OCI-LY1 (cell line): ENCODE measurements at regions not wholly inside any gene's neighbourhood (a gene's known extent, or its start where the extent isn't known, plus 50 kb on each side); places are given as distances from the start of the nearest gene placed in this dataset.

ENCODE experiments used
- H2AFZ ChIP-seq: fragments of 200-600 bp; sonication (generic), shearing (Covaris generic); 2 replicates; pipeline ENCODE4 v1.6.0; 2014; ENCODE audit warnings: antibody characterized with exemption, mild to moderate bottlenecking, low read length
- H3F3A ChIP-seq: fragments of 200-600 bp; sonication (generic), shearing (Covaris generic); 2 replicates; pipeline ENCODE4 v1.6.0; 2014; ENCODE audit warnings: mild to moderate bottlenecking, antibody characterized with exemption, low read length, moderate library complexity; ENCODE audit not compliant: insufficient read depth
- H3K27ac ChIP-seq: fragments of 200-600 bp; sonication (generic); 2 replicates; pipeline ENCODE4 v1.5.1; 2014; ENCODE audit warnings: low read length, mixed run types, mild to moderate bottlenecking, low read depth; ENCODE audit not compliant: poor library complexity, severe bottlenecking
- H3K27me3 ChIP-seq: fragments of 200-600 bp; sonication (generic); 2 replicates; pipeline ENCODE4 v1.6.0; 2014; ENCODE audit warnings: antibody characterized with exemption, mild to moderate bottlenecking, low read length, moderate library complexity; ENCODE audit not compliant: insufficient read depth
- H3K36me3 ChIP-seq: fragments of 200-600 bp; sonication (generic); 2 replicates; pipeline ENCODE4 v1.6.1; 2014; ENCODE audit warnings: mild to moderate bottlenecking, antibody characterized with exemption, low read length, moderate library complexity, mixed read lengths; ENCODE audit not compliant: insufficient read depth
- H3K4me1 ChIP-seq: fragments of 200-600 bp; sonication (generic); 2 replicates; pipeline ENCODE4 v1.5.1; 2014; ENCODE audit warnings: mild to moderate bottlenecking, low read length, moderate library complexity; ENCODE audit not compliant: insufficient read depth, severe bottlenecking
- H3K4me2 ChIP-seq: fragments of 200-600 bp; sonication (generic), shearing (Covaris generic); 2 replicates; pipeline ENCODE4 v1.6.1; 2014; ENCODE audit warnings: low read length
- H3K4me3 ChIP-seq: fragments of 200-600 bp; sonication (generic); 2 replicates; pipeline ENCODE4 v1.5.1; 2014; ENCODE audit warnings: low read length, low read depth, mild to moderate bottlenecking, mixed read lengths; ENCODE audit not compliant: poor library complexity, severe bottlenecking
- H3K79me2 ChIP-seq: fragments of 200-600 bp; shearing (Covaris generic); 2 replicates; pipeline ENCODE4 v1.6.1; 2016; ENCODE audit warnings: mixed run types, low read length, mixed read lengths; ENCODE audit not compliant: insufficient read depth
- H3K9ac ChIP-seq: fragments of 200-600 bp; sonication (generic), shearing (Covaris generic); 2 replicates; pipeline ENCODE4 v1.6.1; 2014; ENCODE audit warnings: mild to moderate bottlenecking, low read length, mixed read lengths
- H3K9me2 ChIP-seq: fragments of 200-600 bp; sonication (generic), shearing (Covaris generic); 2 replicates; pipeline ENCODE4 v1.6.1; 2014; ENCODE audit warnings: low read depth, mild to moderate bottlenecking, low read length, mixed read lengths
- H3K9me3 ChIP-seq: fragments of 200-600 bp; shearing (Covaris generic); 2 replicates; pipeline ENCODE4 v1.6.1; 2014; ENCODE audit warnings: low read length, mixed read lengths
- H4K20me1 ChIP-seq: fragments of 200-600 bp; sonication (generic), shearing (Covaris generic); 2 replicates; pipeline ENCODE4 v1.6.0; 2016; ENCODE audit warnings: mild to moderate bottlenecking, low read length; ENCODE audit not compliant: insufficient read depth
- EZH2 ChIP-seq: fragments of 200-600 bp; sonication (generic), shearing (Covaris generic); IDR thresholded peaks from 2 replicates; pipeline ENCODE4 v1.8.0; 2017; ENCODE audit warnings: borderline replicate concordance, mixed run types, mild to moderate bottlenecking, antibody characterized with exemption, low read length, moderate library complexity, mixed read lengths
- TF ChIP-seq, protein P1 (sequence below): fragments of 200-600 bp; sonication (generic), shearing (Covaris generic); IDR thresholded peaks from 2 replicates; pipeline ENCODE4 v1.5.1; 2017; ENCODE audit warnings: mild to moderate bottlenecking, antibody characterized with exemption, low read length, moderate library complexity, mixed read lengths

DNA sequence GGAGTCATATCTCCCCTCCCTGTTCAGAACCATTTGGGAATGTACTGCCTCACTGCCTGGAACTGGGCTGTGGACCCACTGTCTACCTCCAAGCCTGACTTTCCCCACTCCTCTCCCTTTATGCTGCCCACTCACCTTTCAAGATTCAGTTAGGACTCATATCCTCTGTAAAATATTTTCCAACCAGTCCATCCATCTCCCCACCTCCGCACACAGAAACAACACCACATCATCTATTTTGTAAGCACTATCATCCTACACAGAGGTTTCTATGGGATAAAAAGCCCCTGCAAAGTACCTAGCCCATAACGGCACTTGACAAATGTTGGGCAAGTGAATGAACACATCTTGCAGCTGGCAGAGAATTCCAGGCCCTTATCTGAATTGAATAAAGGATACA, 250.8 kb downstream of the ANAPC1 start:
- no peak overlapping the region for H3K4me3 ChIP-seq

DNA sequence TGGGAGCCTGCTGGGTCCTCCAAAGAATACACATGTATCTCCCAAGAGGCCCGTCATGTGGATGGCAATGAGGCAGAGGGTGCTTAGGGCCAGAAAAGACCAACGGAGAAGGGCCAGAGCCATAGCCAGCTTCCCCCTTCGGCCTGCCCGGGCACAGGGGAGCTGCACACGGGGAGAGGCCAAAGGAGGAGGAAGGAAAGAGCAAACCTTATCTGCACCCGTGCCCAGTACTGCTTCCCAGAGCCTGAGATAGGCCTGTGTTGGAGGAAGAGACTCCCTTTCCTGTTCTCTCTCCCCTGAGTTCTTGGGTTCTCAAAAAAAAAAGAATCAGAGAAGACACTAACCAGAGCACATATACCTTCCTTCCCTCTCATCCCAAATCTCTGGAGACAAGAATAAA, 250.3 kb downstream of the ANAPC1 start:
- no peaks in the 10 kb centered on the region for H4K20me1 ChIP-seq
- H3K79me2 ChIP-seq = no peaks in the 10 kb centered on the region
- H3K4me2 ChIP-seq = no peak overlapping the region
- TF ChIP-seq, protein P1, sequence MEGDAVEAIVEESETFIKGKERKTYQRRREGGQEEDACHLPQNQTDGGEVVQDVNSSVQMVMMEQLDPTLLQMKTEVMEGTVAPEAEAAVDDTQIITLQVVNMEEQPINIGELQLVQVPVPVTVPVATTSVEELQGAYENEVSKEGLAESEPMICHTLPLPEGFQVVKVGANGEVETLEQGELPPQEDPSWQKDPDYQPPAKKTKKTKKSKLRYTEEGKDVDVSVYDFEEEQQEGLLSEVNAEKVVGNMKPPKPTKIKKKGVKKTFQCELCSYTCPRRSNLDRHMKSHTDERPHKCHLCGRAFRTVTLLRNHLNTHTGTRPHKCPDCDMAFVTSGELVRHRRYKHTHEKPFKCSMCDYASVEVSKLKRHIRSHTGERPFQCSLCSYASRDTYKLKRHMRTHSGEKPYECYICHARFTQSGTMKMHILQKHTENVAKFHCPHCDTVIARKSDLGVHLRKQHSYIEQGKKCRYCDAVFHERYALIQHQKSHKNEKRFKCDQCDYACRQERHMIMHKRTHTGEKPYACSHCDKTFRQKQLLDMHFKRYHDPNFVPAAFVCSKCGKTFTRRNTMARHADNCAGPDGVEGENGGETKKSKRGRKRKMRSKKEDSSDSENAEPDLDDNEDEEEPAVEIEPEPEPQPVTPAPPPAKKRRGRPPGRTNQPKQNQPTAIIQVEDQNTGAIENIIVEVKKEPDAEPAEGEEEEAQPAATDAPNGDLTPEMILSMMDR = no peak
- TF ChIP-seq EZH2 = no peak
- H3K27ac ChIP-seq = peak overlapping the region; percentile 22
- H3K4me1 ChIP-seq = peaks cover 25% of the 10 kb centered on the region
- peaks cover 31% of the 10 kb centered on the region for H3K9me3 ChIP-seq
- no peak overlapping the region for H2AFZ ChIP-seq
- H3K9me2 ChIP-seq = no peaks in the 10 kb centered on the region
- no peaks in the 10 kb centered on the region; the same call in 1 of the 2 replicates for H3K36me3 ChIP-seq
- H3K9ac ChIP-seq = no peak overlapping the region
- H3K4me3 ChIP-seq = no peak overlapping the region
- H3F3A ChIP-seq = no peaks in the 10 kb centered on the region
- no peaks in the 10 kb centered on the region for H3K27me3 ChIP-seq

More for the DNA sequence above, 250.8 kb downstream of the ANAPC1 start:
- Histone ChIP-seq H3K27ac (no peak overlapping the region), H3K9me2 (no peaks in the 10 kb centered on the region), H3K36me3 (no peaks in the 10 kb centered on the region; the same call in 1 of the 2 replicates), H3K27me3 (no peaks in the 10 kb centered on the region), H3K9me3 (peaks cover 32% of the 10 kb centered on the region), H3F3A (no peaks in the 10 kb centered on the region), H3K9ac (no peak overlapping the region), H4K20me1 (no peaks in the 10 kb centered on the region), H3K4me2 (no peak overlapping the region), H2AFZ (no peak overlapping the region), H3K79me2 (no peaks in the 10 kb centered on the region), H3K4me1 (peaks cover 25% of the 10 kb centered on the region)
- TF ChIP-seq EZH2 = no peak
- TF ChIP-seq, protein P1 = no peak

DNA sequence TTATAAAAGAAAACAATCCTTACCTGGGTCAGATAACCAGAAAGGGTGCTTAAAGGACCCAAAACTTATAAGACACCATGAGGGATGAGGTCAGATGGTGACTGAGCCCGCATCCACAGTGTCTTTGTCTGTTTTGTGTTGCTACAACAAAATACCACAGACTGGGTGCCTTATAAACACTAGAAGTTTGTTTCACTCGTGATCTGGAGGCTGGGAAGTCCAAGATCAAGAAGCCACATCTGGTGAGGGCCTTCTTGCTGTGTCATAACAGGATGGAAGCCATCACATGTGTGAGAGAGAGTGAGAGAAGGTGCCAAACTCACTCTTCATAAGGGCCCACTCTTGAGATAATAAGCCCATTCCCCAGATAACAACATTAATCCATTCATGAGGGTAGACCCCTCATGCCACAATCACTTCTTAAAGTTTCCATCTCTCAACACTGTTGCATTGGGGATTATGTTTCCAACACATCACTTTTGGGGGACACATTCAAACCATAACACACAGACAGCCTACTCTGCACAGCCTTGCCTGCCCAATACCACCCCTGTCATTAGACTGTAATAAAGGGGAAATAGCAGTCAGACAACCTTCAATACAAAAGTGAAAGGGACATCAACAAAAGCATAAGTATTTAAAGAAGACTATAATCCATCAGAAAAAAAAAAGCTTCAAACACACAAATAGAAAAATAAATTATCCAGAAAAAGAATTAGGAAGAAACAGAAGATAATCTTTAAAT, 249.8 kb downstream of the ANAPC1 start:
- 0 out of 2 replicates have a peak overlapping the region, but pooled peaks have one; percentile 7 for H2AFZ ChIP-seq
- no peaks in the 10 kb centered on the region for H3K27me3 ChIP-seq
- H3F3A ChIP-seq = no peaks in the 10 kb centered on the region

More for the DNA sequence above, 249.8 kb downstream of the ANAPC1 start:
- Histone ChIP-seq H3K27ac (peak overlapping the region; percentile 22), H3K9me2 (no peaks in the 10 kb centered on the region), H3K79me2 (no peaks in the 10 kb centered on the region), H4K20me1 (no peaks in the 10 kb centered on the region), H3K4me3 (no peak overlapping the region), H3K4me1 (peaks cover 25% of the 10 kb centered on the region), H3K9ac (no peak overlapping the region), H3K4me2 (no peak overlapping the region), H3K9me3 (peaks cover 26% of the 10 kb centered on the region), H3K36me3 (no peaks in the 10 kb centered on the region; the same call in 1 of the 2 replicates)
- TF ChIP-seq, protein P1 = no peak
- no peak for TF ChIP-seq EZH2
